ENCODE measurements at regions not wholly inside any gene's neighbourhood (a gene's known extent, or its start where the extent isn't known, plus 50 kb on each side); places are given as distances from the start of the nearest gene placed in this dataset.

DNA sequence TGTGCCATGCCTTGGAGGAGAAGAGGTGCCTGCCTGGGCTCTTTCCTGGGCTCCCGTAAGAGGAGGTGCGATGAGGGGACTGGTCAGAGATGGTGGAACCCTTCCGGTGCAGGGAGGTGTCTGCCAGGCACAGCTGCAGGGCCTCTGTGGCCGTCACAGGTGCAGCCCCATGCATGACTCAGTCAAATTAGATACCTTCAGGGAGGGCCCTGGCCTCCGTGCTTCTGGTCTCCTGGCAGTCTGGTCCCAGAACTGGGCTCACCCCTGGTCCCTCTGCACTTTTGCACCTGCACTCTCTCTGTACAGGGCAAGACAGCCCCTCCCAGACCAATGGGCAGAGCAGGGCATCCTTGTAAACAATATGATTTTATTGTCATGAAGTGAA is 49.9 kb upstream of the LRPAP1 start:
- TF ChIP-seq, protein P1, sequence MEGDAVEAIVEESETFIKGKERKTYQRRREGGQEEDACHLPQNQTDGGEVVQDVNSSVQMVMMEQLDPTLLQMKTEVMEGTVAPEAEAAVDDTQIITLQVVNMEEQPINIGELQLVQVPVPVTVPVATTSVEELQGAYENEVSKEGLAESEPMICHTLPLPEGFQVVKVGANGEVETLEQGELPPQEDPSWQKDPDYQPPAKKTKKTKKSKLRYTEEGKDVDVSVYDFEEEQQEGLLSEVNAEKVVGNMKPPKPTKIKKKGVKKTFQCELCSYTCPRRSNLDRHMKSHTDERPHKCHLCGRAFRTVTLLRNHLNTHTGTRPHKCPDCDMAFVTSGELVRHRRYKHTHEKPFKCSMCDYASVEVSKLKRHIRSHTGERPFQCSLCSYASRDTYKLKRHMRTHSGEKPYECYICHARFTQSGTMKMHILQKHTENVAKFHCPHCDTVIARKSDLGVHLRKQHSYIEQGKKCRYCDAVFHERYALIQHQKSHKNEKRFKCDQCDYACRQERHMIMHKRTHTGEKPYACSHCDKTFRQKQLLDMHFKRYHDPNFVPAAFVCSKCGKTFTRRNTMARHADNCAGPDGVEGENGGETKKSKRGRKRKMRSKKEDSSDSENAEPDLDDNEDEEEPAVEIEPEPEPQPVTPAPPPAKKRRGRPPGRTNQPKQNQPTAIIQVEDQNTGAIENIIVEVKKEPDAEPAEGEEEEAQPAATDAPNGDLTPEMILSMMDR (conservative IDR thresholded peaks at IDR 0.05): no peak
- no peak for TF ChIP-seq ZFX (IDR thresholded peaks at IDR 0.05)

Measured in C4-2B (cell line).